ENCODE measurements at regions not wholly inside any gene's neighbourhood (a gene's known extent, or its start where the extent isn't known, plus 50 kb on each side); places are given as distances from the start of the nearest gene placed in this dataset.

- POLR2A ChIA-PET: no interaction called here
- TF ChIP-seq EZH2 (IDR thresholded peaks at IDR 0.05; ENCODE audit: borderline replicate concordance, insufficient read depth, low read depth, low read length, poor library complexity, severe bottlenecking) (no peak), CTCF (IDR thresholded peaks at IDR 0.05) (no peak)
- Mint-ChIP-seq H3K4me1 (no peaks in the 10 kb centered on the region), H3K27ac (no peak overlapping the region), H3K9me3 (ENCODE audit: insufficient read depth) (no peaks in the 10 kb centered on the region), H3K4me3 (no peak overlapping the region), H3K27me3 (peaks cover 1% of the 10 kb centered on the region)
- H3K9ac ChIP-seq (ENCODE audit: low read length): no peak overlapping the region
- CTCF ChIA-PET: interaction anchor here (1.7 kb wide), 1 partner anchor 10 kb away, joined by 3 read pairs; no protein-coding TSS in a partner anchor
- no peak for DNase-seq
- no peak overlapping the region for H3K4me3 ChIP-seq (ENCODE audit: control extremely low read depth in 1 of 5, extremely low read depth in 1 of 5, insufficient read depth in 1 of 5, low read depth in 2 of 5, low read length in 4 of 5)
- ATAC-seq (ENCODE audit: low read depth): no peak
- H4K20me1 ChIP-seq (ENCODE audit: control insufficient read depth, insufficient read depth, low read length, poor library complexity, severe bottlenecking): no peaks in the 10 kb centered on the region
- no peak overlapping the region for H2AFZ ChIP-seq (ENCODE audit: insufficient read depth, low read depth, low read length, poor library complexity, severe bottlenecking)
- H3K36me3 ChIP-seq (replicated peaks in 1 of 2; ENCODE audit: control extremely low read depth in 1 of 2, control insufficient read depth in 1 of 2, extremely low read depth in 1 of 2, insufficient read depth in 2 of 2, low read length in 1 of 2): no peaks in the 10 kb centered on the region
- no peaks in the 10 kb centered on the region for H3K4me1 ChIP-seq (ENCODE audit: control insufficient read depth in 2 of 2, insufficient read depth in 2 of 2, low read length in 2 of 2)
- peaks cover 0 to 7% (median 0%) of the 10 kb centered on the region in 3 donors for H3K9me3 ChIP-seq (ENCODE audit: control extremely low read depth in 1 of 3, control insufficient read depth in 2 of 3, insufficient read depth in 1 of 3, low read length in 2 of 3)
- no peak overlapping the region for H3K27ac ChIP-seq (ENCODE audit: low read length in 2 of 2)
- no peak overlapping the region for H3K4me2 ChIP-seq (replicated peaks; ENCODE audit: low read depth, low read length, poor library complexity, severe bottlenecking)
- no peaks in the 10 kb centered on the region for H3K79me2 ChIP-seq (ENCODE audit: control insufficient read depth, insufficient read depth, low read length)
- intact Hi-C loops (cut with micrococcal nuclease): no loop called here
- 100% methylated on average over 1 of the region's 4 CpGs for WGBS (ENCODE audit: insufficient coverage)
- no peaks in the 10 kb centered on the region for H3K27me3 ChIP-seq (replicated peaks in 1 of 4; ENCODE audit: control extremely low read depth in 1 of 4, control insufficient read depth in 3 of 4, insufficient read depth in 4 of 4, low read length in 3 of 4)
These were observed 57.8 kb upstream of the SHANK2 start for GRCh38 chr11:71310184-71310583.

GRCh38 chr11:71309611-71310010, 57.2 kb upstream of the SHANK2 start:
- Histone ChIP-seq H3K9ac (ENCODE audit: low read length) (no peak overlapping the region), H3K4me1 (ENCODE audit: control insufficient read depth in 2 of 2, insufficient read depth in 2 of 2, low read length in 2 of 2) (no peaks in the 10 kb centered on the region), H3K9me3 (ENCODE audit: control extremely low read depth in 1 of 3, control insufficient read depth in 2 of 3, insufficient read depth in 1 of 3, low read length in 2 of 3) (peaks cover 0 to 7% (median 0%) of the 10 kb centered on the region in 3 donors), H3K4me2 (replicated peaks; ENCODE audit: low read depth, low read length, poor library complexity, severe bottlenecking) (no peak overlapping the region), H3K79me2 (ENCODE audit: control insufficient read depth, insufficient read depth, low read length) (no peaks in the 10 kb centered on the region), H3K27ac (ENCODE audit: low read length in 2 of 2) (no peak overlapping the region), H2AFZ (ENCODE audit: insufficient read depth, low read depth, low read length, poor library complexity, severe bottlenecking) (no peak overlapping the region), H3K4me3 (ENCODE audit: control extremely low read depth in 1 of 5, extremely low read depth in 1 of 5, insufficient read depth in 1 of 5, low read depth in 2 of 5, low read length in 4 of 5) (no peak overlapping the region), H3K36me3 (replicated peaks in 1 of 2; ENCODE audit: control extremely low read depth in 1 of 2, control insufficient read depth in 1 of 2, extremely low read depth in 1 of 2, insufficient read depth in 2 of 2, low read length in 1 of 2) (no peaks in the 10 kb centered on the region), H4K20me1 (ENCODE audit: control insufficient read depth, insufficient read depth, low read length, poor library complexity, severe bottlenecking) (no peaks in the 10 kb centered on the region), H3K27me3 (replicated peaks in 1 of 4; ENCODE audit: control extremely low read depth in 1 of 4, control insufficient read depth in 3 of 4, insufficient read depth in 4 of 4, low read length in 3 of 4) (no peaks in the 10 kb centered on the region)
- H3K4me3 Mint-ChIP-seq: no peak overlapping the region
- no peak overlapping the region for H3K27ac Mint-ChIP-seq
- intact Hi-C loops (cut with micrococcal nuclease): no loop called here
- no peaks in the 10 kb centered on the region for H3K4me1 Mint-ChIP-seq
- 80% methylated on average over 1 of the region's 1 CpG for WGBS (ENCODE audit: insufficient coverage)
- ChIA-PET CTCF (interaction anchor here (1.7 kb wide), 1 partner anchor 11 kb away, joined by 3 read pairs; no protein-coding TSS in a partner anchor), POLR2A (no interaction called here)
- H3K9me3 Mint-ChIP-seq (ENCODE audit: insufficient read depth): no peaks in the 10 kb centered on the region
- H3K27me3 Mint-ChIP-seq: peaks cover 6% of the 10 kb centered on the region
- no peak for ATAC-seq (ENCODE audit: low read depth)
- no peak for DNase-seq
- TF ChIP-seq EZH2 (IDR thresholded peaks at IDR 0.05; ENCODE audit: borderline replicate concordance, insufficient read depth, low read depth, low read length, poor library complexity, severe bottlenecking): no peak

All from B cell (primary cell).